Nucleus accumbens (tissue), 56 donors: ENCODE measurements at regions not wholly inside any gene's neighbourhood (a gene's known extent, or its start where the extent isn't known, plus 50 kb on each side); places are given as distances from the start of the nearest gene placed in this dataset.

ENCODE experiments used
- DNase-seq, 56 donors: peaks; one replicate each; lab custom pipeline; 2025; lab: John Stamatoyannopoulos, UW

DNA sequence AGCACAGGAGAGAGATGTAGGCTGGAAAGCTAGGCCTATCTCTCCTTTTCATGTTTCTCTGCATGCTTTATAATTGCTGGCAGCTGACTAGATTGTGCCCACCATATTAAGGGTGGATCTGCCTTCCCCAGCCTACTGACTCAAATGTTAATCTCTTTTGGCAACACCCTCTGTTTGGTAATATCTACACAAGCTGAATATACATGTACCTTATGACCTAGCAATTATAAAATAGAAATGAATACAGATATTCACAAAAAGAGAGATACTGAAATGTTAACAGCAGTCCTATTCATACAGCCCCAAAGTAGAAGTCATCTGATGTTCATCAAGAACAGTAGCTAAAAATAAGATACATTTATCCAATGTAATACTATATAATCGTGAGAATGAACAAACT, 429.6 kb downstream of the EPM2A start:
- no peak for DNase-seq

DNA sequence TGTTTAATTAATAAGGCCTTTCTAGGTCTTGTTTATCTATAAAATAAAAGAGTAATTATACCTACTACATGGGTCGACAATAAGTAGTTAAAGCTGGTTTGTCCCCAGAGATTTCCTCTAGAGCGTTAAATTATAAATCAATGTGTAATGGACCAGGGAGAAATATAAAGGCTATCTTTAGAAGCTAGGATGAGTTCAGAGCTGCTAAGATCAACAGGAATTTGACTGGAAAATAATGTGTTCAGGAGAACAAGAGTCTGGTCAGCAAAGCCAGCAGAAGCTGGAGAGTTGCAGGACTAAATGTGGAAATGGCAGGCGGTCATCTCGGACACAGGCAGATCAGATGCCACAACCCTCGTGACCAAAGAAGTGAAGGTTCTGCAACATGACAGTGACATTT, 428.8 kb downstream of the EPM2A start:
- no peak for DNase-seq

DNA sequence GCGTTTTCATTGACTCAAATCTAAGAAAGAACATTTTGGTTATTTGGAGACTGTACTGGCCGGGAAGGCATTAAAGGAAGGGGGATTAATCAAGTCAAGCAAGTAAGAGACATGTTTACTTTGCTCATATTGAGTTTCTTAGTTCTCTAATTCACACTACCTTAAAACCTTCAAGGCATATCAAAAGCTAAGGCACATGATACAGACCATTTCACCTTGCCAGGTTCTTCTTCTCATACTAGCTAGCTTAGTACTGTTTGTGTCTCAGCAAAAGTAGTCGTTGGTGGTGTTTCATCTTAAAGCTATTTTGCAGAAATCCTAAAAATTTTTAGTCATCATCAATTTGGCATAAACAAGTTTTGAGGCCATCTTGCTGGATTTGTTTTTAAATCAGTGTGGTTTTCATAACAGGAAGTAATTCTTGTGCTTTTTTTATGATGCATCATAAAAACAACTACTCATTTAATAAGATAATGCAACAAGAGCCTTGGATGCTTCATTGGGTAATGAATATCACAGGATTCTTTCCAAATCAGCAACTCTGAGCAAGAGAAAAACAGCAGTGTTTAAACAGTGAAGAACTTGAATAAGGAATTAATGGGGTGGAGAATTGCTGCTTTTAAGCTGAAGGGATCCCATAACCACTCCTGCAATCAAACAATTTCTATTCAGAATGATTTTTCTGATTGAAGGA, 425.3 kb downstream of the EPM2A start:
- DNase-seq, result no peak

DNA sequence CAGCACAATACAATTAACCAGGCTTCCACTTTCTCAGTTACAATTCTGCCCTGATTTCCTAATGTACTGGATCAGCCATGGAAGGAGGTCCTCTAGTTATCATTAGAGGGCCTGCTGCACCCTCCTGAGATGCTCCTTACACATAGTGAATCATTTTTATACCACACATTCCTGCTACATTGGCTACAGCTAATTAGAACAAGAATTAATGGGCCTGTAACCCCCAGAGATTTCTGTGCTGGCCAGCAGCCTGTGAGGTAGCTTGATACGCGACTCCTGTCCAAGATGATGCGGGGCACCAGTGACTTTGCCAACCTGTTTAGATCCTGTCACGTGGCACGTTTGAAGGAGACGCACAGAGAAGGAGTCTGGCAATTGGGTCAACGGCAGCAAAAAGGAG, 422.8 kb downstream of the EPM2A start:
- DNase-seq, result no peak

DNA sequence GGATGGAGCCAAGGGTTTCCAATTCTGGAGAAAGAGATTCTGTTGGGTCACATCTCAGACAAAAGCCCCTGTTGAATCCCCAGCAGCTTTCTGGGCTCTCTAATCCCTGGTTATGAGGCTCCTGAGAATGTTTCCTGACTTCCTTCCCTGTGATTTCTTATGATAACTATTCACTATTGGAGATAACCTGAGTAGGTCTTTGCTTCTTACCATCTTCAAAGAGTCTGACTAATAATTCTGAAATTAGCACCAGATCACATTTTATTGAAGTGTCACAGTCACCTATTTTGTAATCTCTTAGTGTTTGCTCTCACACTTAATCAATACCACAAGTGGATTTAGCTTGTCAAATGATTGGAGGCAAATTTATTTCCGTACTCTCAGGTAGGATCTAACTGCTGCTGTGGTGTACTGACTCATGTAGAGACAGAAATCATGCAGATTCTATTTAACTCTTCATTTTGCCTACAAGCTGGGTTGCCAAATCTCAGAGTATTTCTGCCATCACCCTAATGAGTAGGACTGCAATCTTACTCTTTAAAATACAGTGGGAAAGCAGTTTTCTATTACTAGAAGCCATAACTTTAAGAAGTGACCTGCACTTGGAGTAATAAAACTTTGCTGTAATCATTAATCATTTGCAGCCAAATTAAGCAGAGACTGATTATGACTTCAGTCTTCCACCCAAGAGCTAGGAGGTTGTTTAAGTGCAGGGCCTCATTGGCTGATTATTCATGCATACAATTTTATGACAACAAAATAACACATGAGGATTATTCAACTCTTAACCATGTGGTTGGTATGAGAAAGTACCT, 422.1 kb downstream of the EPM2A start:
- DNase-seq, result no peak

DNA sequence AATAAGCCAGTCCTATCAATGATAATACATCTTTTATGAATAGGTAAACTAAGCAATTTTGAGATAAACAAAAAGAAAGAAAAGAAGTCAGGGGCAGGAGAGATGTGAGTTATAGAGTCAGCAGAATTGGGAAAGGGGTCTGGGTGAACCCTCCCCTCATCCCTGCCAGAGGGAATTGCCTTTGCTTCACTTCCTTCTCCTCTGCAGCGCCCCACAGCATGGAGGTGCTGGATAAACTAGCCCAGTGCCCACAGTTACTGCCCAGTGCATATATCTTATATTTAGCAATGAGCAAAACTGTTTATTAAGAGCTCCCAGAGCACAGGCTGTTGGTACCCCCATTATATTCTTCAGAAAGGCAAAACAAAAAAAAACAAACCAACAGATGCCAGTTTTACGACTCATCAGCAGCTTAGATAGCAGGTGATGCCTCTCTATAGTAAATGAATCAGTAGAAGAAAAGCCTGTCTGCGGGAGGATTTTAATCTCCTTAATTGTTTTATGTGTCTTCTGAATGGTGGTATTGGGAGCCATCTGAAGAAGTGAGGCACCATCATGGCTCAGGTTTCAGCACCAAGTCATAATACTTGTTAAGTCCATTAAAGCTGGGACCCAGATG, 419.2 kb downstream of the EPM2A start:
- DNase-seq, result no peak

DNA sequence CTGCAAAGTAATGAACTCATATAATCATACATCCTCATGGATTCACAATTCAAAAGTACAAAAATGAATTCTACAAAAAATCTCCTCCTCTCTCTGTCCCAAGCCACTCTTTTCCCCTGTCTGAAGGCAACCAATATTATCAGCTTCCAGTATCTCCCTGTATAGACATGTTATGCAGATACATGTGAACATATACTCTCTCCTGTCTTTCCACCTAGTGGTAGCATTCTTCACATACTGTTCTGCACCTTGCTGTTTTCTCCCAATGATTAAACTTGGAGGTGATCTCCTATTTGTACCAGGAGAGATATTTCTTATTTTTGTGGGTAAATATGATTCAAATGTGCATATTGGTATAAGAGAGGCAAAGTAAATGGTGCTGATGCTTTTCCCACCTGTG, 416.4 kb downstream of the EPM2A start:
- no peak for DNase-seq

DNA sequence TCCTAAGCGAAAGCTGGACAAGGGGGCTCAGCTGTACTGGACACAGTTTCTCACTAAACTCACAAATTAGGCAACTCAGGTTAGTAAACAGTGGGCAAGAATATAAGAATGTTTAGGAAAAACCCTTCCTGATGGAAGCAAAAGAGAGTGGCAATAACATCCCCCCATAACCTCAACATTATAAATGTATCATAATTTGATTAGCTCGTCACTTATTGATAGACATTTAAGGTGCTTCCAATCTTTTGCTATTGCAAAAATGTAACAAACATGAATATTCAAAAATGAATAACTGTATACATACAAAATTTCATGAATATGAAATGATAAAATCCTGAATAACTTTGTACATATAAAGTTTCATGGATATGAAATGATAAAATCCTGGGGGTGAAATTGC, 415.7 kb downstream of the EPM2A start:
- no peak for DNase-seq

DNA sequence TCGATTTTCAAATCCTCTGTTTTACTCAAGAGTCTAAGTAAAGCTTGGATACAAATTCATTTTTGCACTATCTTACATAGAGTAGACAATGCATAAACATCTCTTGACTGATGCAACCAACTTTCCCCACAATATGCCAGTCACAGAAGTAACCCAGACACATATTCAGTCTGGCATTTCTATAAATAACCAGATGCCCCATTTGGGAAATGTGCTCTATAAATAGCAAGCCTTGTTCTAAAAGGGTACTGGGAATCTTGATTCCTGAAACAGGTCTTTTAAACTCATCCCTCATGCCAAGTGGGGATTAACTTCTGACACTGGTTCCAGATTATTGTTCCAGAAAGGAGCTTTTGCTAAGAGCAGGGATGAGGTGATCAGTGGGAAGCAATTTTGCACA, 411.7 kb downstream of the EPM2A start:
- DNase-seq, result no peak

DNA sequence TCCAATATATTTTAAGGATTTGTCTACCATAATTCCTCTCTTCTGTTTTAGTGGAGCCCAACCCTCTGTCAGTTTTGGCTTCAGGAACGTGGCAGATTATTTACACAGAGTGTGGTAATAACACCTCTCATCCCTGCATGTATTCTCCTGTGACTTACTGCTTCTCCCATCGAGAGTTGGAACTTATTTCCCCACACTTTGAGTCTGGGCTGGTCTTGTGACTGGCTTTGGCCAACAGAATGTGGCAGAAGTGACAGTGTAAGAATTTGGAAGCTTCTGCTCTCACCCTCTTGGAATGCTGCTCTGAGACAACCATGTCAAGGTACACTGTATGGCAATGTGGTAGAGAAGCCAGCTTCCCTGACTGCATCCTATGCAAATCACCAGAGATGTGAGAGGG, 407.7 kb downstream of the EPM2A start:
- DNase-seq, result no peak

DNA sequence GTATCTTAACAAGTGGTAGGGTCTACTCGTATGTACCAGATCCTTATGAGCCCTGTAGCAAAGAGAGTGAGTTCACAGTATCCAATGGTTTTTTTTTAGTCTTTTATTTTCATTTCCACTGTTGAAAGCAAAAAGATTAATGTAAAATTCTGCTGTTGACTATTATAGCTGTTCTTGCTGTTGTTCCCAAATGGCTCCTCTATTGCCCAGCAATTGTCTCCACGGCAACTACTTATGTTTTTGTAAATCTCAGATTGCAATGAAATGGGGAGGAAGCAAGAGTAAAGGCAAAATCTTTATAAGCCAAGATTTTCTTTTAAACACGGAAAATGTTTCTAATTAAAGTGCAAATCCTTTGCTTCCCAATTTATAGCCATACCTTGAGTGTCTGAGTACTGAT, 406.1 kb downstream of the EPM2A start:
- no peak for DNase-seq

DNA sequence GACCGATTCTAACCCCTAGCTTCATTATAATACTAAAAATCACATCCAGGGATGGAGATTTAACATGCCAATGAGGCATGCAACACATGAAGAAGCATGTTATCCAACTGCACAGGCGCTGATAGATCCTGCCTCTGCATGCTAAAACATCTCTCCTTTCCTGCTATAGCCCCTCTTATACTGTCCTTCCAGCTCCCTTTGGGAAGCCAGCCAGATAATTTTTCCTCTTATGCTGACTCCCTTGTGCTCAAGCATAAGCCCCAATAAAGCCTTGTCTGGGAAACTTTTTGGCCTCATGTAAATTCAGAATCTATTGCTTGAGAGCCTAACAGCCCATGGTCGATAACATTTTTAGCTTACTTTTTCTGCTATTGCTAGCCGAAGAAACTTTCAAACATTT, 404.3 kb downstream of the EPM2A start:
- no peak for DNase-seq

DNA sequence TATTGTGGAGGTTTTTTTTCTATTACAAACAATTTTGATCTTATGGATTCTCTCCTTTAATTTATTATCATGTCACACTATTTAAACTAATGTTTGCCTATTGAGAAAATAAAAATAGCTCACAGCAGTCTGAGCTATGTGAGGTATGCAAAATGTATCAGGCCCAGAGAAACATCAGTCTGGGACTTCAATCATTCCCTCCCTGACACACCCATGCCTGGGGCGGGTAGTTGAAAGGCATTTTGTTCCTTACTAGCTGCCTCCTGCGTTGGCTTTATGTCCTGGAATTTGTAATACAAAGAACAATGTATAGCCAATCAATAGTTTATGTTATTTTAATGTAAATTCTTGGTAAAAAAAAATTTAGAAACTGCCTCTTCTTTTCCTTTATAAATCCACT, 403.3 kb downstream of the EPM2A start:
- DNase-seq, result no peak

DNA sequence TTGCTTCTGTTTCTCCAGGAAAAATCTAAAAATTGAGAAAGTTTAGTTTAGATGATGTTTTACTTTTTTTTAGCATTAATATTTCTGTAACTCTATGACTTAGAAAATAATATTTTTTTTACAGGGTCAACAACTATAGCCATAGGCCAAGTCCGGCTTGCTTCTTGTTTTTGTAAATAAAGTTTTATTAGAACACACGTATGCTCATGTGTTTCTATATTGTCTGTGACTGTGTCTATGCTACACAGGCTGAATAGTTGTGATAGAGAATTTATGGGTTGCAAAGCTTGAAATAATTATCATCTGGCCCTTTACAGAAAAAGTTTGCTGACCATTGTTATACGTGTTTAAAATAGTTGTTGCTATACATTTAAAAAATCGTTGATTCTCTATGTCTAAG, 399.2 kb downstream of the EPM2A start:
- no peak for DNase-seq

DNA sequence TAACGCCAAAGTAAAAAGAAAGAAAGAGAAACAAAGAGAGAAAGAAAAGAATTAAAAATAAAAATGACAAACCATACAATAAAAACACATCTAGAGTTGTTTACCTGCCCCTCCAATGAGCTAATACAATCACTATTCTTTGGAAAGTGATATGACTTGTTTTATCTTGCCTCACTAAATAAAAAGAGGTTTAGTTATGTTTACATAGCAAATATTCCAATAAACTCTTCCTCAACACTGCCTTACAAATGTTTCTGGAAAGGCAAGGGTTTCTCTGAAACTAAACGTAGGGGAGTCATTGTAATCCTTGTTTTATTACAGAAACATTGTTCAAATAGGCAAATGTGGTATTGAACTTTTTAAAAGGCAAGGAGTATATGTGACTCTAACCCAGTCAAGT, 396.2 kb downstream of the EPM2A start:
- no peak for DNase-seq

DNA sequence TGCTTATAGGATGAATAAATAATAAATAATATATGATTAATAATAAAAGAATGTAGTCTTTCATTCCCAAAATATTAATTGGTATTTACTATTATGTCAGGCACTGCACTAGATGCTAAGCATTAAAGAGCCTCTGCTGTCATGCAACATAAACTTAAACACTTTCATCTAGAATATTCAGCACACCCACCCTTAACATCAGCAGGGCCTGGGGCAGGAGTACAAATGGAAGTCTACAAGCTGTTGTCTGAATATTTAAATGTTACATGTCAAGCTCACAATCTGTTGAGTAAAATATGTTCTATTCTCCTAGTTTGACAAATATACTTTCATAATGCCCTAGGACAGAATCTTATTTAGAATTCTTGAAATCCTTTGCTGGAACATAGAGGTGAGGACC, 395.1 kb downstream of the EPM2A start:
- no peak for DNase-seq

DNA sequence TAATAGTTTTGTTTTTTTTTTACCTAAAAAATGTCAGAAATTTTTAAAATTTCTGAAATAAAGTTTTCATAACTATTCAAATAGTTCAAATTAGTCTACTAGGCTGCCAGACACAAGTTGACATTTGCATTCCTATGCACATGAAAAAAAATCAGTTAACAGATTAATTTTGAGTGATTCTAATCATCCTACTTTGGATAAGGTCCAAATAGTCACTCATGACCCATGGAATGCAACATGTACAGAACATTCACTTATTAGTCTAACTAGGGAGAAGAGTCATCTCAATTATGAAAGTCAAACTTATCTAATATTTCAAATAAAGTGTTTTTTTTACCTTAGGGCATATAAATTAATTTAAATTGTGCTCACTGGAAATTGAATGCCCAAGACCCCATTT, 390.2 kb downstream of the EPM2A start:
- no peak for DNase-seq

DNA sequence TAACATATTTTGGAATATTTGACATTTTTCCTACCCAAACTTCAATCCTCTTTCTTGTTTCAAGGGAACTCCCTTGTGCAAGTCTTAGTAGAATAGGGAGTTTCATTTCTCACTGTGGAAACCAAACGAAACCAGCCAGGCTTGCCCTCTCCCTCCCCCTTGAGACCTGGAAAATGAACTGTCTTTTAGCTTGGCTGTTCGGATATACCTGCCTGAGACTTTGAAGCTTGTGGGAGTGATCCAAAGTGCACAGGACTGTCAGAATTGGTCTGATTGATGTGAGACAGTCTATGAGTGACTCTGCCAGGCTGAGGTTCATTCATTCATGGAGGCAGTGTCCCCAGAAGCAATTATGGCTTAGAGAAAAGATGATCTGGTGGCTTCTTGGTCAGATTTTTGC, 388.1 kb downstream of the EPM2A start:
- no peak for DNase-seq

DNA sequence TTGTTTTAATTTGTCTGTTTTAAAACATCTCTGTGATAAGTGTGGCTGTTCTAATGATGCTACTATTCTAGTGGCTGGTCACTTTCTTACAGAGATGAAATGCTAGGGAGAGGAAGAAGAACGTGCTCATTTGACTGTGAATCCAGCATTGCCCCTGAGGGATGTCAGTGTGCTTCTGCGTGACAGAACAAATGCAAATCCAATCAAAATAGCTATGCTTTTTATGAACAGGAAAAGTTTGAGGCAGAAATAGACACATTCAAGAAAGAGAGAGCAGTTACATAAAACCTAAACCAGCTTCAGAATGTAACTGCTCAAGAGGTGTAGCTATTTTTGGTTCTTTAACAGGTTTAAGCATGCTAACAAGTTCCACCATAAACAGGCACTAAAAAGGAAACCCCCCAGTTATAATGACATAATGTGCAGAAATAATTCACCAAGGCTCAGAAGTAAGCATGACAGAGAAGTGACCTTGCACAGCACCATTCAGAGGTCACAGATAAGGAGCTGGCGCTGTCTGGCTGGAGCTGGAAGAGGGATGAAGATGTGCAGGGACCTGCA, 385.3 kb downstream of the EPM2A start:
- DNase-seq, result peak in 4 of 56 donors; percentile 1 to 5 (median 4)

DNA sequence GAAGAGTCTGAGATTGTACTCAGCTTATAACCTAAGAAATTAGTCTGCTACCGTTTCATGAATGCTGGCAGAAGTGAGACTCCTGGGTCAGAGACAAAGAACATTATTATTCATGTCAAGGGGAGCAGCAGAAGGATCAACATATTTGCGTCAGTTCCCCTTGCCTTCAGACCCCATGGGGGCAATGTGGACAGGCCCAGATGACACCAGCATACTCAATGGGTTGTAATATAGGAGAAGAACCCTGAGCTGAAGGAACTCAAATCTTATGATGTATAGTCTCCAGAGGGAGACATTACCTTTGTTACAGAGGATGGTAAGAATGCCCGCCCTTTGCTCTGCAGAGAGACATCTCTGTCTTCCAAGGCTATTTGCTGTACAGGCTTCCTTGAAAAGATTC, 384.4 kb downstream of the EPM2A start:
- no peak for DNase-seq

DNA sequence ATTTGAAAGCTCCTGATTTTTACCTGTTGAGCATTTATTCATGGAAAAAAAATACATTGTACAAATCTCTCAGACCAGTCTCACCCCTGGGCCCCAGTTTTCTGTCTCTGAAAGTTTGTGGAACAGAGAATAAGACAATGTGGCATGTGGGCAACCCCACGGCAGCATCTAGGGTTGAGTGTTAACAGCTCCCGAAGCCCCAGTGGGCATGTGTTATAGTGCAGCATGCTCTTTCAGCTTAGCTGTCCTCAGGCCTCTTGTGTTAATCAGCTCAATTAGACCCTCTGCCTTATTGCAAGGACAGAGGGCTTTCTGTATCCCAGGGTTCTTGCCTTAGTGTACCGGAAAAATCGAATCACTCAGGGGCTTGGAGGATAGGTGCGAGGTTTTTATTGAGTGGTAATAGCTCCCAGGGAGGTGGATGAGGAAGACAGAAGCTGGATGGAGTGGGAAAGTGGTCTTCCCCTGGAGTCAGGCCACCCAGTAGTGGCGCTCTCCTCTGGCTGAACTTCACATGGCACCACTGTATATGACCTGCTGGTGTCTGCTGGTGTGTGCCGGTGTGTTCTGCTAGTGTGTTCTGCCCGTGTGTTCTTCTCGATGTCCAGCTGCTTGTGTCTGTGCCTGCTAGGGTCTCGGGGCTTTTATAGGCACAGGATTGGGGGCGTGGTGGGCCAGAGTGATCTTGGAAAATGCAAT, 382.8 kb downstream of the EPM2A start:
- DNase-seq, result no peak
